ENCODE measurements at regions not wholly inside any gene's neighbourhood (a gene's known extent, or its start where the extent isn't known, plus 50 kb on each side); places are given as distances from the start of the nearest gene placed in this dataset.
"Not testable (repeated sequence)": the region's sequence is repeated elsewhere in the genome, so short reads cannot be mapped to it uniquely, and the experiment has no call there.

- DNase-seq (ENCODE audit: low read depth in 3 of 3): no peak
Observed at GRCh38 chr4:12943069-12943468, 541.1 kb downstream of the RAB28 start.

DNA sequence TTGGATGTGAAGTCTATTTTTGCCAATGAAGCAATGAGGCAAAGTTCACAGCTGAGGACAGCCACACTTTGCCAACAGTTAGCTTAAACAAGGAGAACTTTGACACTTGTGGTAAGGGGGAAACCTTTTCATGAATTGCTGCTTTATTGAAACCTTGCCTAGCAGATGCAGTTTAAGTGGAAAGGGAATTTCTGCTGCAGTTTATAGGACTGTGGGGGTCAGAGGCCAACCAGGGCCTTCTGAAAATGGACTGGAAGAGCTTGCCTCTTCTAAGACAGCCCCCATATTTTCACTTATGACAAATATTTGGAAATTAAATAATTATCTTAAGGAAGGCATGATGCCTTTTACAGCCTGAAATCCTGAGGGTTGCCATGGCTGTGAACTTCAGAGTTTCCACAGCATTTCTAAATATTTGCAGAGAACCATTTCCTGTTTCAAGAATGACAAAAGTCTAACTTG is 550.3 kb downstream of the RAB28 start:
- DNase-seq (ENCODE audit: low read depth in 3 of 3): no peak

GRCh38 chr4:12932203-12932788 is 551.8 kb downstream of the RAB28 start:
- DNase-seq (ENCODE audit: low read depth in 3 of 3): no peak

- DNase-seq (ENCODE audit: low read depth in 3 of 3): no peak
Observed at GRCh38 chr4:12929784-12930183, 554.4 kb downstream of the RAB28 start.

DNA sequence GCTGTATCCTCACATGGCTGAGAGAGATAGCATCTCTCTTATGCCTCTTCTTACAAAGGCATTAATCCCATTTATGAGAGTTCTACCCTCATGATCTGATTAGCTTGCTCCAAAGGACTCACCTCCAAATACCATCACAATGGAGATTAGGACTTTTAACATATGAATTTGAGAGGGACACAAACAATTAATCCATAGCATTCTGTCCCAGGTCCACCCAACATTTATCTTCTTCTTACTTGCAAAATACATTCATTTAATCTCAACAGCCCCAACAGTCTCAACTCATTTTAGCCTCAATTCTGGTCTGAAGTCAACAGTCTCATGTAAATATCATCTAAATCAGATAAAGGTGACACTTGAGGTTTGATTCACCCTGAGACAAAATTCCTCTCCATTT is 555.4 kb downstream of the RAB28 start:
- DNase-seq (ENCODE audit: low read depth in 3 of 3): no peak

- DNase-seq (ENCODE audit: low read depth in 3 of 3): no peak
Observed at GRCh38 chr4:12926189-12927066, 557.7 kb downstream of the RAB28 start.

GRCh38 chr4:12924728-12925320 is 559.3 kb downstream of the RAB28 start:
- no peak for DNase-seq (ENCODE audit: low read depth in 3 of 3)

DNA sequence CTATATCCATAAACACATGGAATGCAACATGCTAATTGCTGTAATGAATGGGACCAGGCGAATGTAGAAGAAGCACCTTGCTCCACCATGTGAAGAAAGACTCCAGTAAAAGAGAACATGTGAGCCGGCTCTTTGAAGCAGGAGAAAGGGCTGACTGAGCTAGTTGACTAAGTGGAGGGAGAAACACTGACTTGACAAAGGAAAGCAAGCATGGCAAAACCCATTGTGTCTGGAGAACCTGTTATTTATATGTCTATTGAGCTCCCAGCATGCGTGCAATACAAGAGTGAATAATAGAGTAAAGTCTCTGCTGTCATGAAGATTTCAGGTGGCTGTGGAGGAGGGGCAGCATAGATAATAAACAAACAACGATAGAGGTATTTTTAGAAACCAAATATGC is 559.9 kb downstream of the RAB28 start:
- DNase-seq (ENCODE audit: low read depth in 3 of 3): no peak

- DNase-seq (ENCODE audit: low read depth in 3 of 3): no peak
Observed at GRCh38 chr4:12912896-12913418, 571.2 kb downstream of the RAB28 start.

- DNase-seq (ENCODE audit: low read depth in 3 of 3): no peak
Observed at GRCh38 chr4:12911750-12912358, 572.3 kb downstream of the RAB28 start.

- not testable (repeated sequence) for DNase-seq (ENCODE audit: low read depth in 3 of 3)
Observed at GRCh38 chr4:12903640-12904039, 580.5 kb downstream of the RAB28 start.

DNA sequence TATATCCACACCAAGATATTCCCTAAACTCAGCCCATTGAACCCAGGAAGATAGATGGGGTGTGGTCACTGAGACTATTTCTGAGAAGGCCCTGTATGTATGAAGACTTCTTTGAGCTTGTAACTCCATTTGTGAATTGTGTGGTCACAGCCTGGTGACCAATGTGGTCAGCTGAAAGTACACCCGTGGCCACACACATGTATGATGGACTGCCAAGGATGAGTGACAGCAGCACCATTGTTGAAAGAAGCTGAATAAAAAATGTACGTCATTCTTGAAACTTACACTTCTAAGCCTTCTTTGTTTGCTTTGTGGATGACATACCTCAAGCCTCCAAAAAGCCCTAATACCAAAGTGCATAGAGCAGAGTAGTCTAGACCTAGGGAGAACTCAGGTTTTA is 581.4 kb downstream of the RAB28 start:
- DNase-seq (ENCODE audit: low read depth in 3 of 3): no peak

GRCh38 chr4:12897954-12898353 is 586.2 kb downstream of the RAB28 start:
- DNase-seq (ENCODE audit: low read depth in 3 of 3): no peak

DNA sequence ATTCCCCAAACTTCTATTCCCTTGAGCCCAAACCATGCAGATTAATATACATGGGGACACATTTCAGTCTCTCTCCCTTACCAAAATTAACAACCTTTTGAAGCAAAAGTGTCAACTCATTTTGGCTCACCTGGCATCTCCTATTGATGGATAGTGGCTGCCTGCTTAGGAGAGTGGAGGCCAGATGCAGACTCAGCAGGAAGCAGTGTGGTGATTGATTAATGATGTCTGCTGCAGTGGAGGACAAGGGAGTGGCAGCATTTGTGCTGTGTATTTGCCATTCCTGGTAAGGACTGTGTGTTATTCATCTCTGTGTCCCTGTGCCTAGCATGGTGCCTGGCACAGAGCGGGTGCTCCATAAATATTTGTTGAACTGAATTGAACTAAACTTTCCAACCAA is 590.1 kb downstream of the RAB28 start:
- DNase-seq (ENCODE audit: low read depth in 3 of 3): no peak

DNA sequence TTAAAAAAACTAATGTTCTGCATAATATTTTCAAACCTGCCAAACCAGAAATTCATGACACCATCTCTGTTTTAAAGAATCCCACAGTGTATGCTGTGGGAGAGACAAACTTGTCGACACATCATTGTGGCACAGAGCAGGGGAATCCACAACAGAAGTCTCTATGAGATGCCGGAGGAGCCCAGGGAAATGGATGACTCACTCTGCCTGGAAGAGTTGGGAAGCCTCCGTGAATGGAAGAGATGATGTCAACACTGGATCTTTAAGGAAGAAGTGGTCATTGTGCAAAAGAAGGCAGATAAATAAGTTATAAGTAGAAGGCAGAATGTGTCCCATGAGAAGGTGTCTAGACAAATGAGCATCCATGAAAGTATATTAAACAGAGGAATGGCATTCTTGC is 595.1 kb downstream of the RAB28 start:
- no peak for DNase-seq (ENCODE audit: low read depth in 3 of 3)

DNA sequence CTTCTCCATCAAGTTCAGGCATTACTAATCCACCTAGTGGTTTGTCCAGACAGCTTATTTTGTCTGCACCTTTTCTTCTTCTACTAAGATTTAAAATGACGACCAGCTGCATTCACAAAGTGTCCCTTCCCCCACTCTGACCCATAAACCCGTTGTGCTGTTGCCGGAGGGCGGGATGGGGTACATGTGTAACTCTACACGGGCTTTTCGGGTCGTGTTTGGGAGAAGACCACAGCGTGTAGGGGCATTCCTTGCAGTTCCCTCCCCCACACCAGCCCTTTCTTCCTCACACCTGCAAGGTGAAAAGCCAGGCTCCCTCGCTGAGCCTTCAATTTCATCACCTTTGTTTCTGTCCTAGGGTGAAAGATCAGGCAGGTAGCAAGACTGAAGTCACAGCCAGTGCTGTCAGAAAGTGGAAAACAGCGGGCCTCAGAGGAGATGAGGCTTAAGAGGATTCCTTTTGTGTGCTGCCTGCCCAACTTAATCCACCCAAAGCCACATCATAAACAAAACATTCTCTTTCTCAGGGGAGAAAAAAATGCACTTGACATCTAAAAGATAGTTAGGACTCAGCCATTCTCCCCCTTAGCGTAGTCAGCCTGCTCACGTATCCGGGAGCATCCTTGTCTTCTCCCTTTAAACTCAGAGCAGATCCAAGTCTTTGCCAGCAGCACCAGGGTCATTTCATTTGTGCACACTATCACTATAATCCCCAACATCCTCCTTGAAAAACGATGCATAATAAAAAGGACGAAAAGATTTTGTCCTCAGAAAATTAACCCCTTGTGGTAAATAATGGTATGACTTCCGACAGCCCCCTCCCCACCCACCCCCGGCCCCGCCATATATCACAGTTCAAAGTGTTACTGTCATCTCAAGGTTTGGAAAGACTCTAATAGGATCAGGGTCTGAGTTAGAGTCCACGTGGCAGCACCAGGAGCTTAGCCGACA is 599.0 kb downstream of the RAB28 start:
- DNase-seq (ENCODE audit: low read depth in 3 of 3): no peak

- DNase-seq (ENCODE audit: low read depth in 3 of 3): no peak
Observed at GRCh38 chr4:12881945-12882584, 602.1 kb downstream of the RAB28 start.

- DNase-seq (ENCODE audit: low read depth in 3 of 3): no peak
Observed at GRCh38 chr4:12880844-12881243, 603.3 kb downstream of the RAB28 start.

DNA sequence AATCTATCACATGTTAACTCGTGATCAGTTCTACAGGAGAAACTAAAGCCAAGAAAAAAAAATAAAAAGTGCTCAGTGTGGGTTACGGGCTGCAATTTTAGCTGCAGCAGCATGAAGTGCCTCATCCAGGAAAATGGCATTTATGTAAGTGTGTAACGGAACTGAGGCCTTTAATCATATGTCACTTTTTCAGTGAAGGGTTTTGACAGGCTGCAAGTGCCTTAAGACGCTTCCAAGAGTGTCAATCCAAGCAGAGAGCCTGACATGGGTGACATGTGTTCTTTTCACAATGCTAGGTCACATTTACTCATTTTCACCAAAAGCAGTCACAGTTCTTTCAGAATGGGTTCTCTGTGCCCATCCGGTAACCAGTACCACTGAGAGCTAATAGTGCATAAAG is 604.6 kb downstream of the RAB28 start:
- no peak for DNase-seq (ENCODE audit: low read depth in 3 of 3)

DNA sequence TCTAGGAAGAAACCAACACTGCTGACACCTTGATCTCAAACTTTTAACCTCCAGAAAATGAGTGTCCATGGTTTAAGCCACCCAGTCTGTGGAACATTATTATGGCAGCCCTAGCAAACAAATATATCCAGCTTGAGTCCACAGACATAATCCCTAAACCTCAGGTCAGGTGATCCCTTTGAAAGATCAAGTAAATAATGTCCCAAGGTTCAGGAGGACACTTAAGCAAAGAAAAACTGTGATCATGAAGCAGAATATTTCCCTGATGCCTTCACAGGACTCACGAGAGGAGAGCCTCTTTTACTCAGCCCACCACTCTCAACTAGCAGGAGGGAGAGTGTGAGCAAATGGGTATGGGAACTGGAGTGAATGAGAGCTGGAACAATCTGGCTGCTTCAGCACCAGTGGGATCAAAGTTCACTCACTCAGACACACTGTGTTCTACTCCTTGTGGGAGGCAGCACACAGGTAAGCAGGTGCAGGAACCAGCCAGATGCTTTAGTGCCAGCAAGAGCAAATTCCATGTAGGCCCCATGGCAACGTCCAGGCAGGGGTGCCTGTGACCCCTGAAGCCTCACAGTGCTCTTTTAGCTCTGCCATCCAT is 608.4 kb downstream of the RAB28 start:
- no peak for DNase-seq (ENCODE audit: low read depth in 3 of 3)

Data from stimulated activated CD4-positive, alpha-beta T cell treated with anti-CD3 and anti-CD28 coated beads, TNF-alpha, amount 100 ng/mL, for 48 hours (primary cell).